WTC11 (cell line): ENCODE measurements at regions not wholly inside any gene's neighbourhood (a gene's known extent, or its start where the extent isn't known, plus 50 kb on each side); places are given as distances from the start of the nearest gene placed in this dataset.

Experiments used
- ATAC-seq: fragments of 200-7000 bp; cut with Tn5 transposase; 2 replicates; pipeline ENCODE4 v1.10.0; 2021; ENCODE audit warnings: mild to moderate bottlenecking, moderate library complexity
- CTCF ChIA-PET: fragments of 300-600 bp; sonication (Branson Sonifier 250); formaldehyde crosslinking; loops from one replicate; lab custom pipeline; 2021; ENCODE audit warnings: antibody characterized with exemption; lab: Charles Lee
- POLR2A ChIA-PET: fragments of 350-600 bp; sonication (Branson Sonifier 250); formaldehyde crosslinking; loops from one replicate; lab custom pipeline; 2021; ENCODE audit warnings: antibody characterized with exemption; lab: Charles Lee
- DNase-seq: peaks from one replicate; pipeline ENCODE4 v3.0.0; 2021; ENCODE audit warnings: low spot score
- H3K27ac Mint-ChIP-seq: 2 replicates; pipeline ENCODE4 v1.8.0; 2021; ENCODE audit warnings: mixed read lengths
- H3K27me3 Mint-ChIP-seq: 2 replicates; pipeline ENCODE4 v1.8.0; 2021; ENCODE audit warnings: low read depth, mild to moderate bottlenecking, moderate library complexity, mixed read lengths
- H3K36me3 Mint-ChIP-seq: 2 replicates; pipeline ENCODE4 v1.8.0; 2021; ENCODE audit warnings: mixed read lengths
- H3K4me1 Mint-ChIP-seq: 2 replicates; pipeline ENCODE4 v1.8.0; 2022; ENCODE audit warnings: mixed read lengths
- H3K4me3 Mint-ChIP-seq: 2 replicates; pipeline ENCODE4 v1.8.0; 2021; ENCODE audit warnings: mild to moderate bottlenecking, moderate library complexity, mixed read lengths
- H3K9me3 Mint-ChIP-seq: 2 replicates; pipeline ENCODE4 v1.8.0; 2021; ENCODE audit warnings: mixed read lengths
- ATF2 ChIP-seq: sonication (generic); formaldehyde crosslinking; IDR thresholded peaks from 2 replicates; pipeline ENCODE4 v1.8.1; 2022; ENCODE audit warnings: low read depth, missing genetic modification reagents, borderline replicate concordance
- ESRRA ChIP-seq: sonication (generic); formaldehyde crosslinking; IDR thresholded peaks from 2 replicates; pipeline ENCODE4 v1.8.1; 2022; ENCODE audit warnings: mild to moderate bottlenecking, missing genetic modification reagents, borderline replicate concordance
- FOXK1 ChIP-seq: sonication (generic); formaldehyde crosslinking; IDR thresholded peaks from 2 replicates; pipeline ENCODE4 v1.8.0; 2022; ENCODE audit warnings: mild to moderate bottlenecking, moderate library complexity, missing genetic modification reagents
- GABPB1 ChIP-seq: sonication (generic); formaldehyde crosslinking; IDR thresholded peaks from 2 replicates; pipeline ENCODE4 v1.8.1; 2023; ENCODE audit warnings: mild to moderate bottlenecking, missing genetic modification reagents
- IRF2 ChIP-seq: sonication (generic); formaldehyde crosslinking; IDR thresholded peaks from 2 replicates; pipeline ENCODE4 v1.8.0; 2022; ENCODE audit warnings: low read depth, missing genetic modification reagents, borderline replicate concordance
- JAZF1 ChIP-seq: fragments of 250-450 bp; sonication (Bioruptor Pico); IDR thresholded peaks from 2 replicates; pipeline ENCODE4 v1.9.0; 2021; ENCODE audit warnings: moderate library complexity, mild to moderate bottlenecking, inconsistent platforms
- NR3C1 ChIP-seq: sonication (generic); formaldehyde crosslinking; conservative IDR thresholded peaks from 2 replicates; pipeline ENCODE4 v1.8.1; 2023; ENCODE audit warnings: low read depth, mild to moderate bottlenecking, missing genetic modification reagents
- OVOL2 ChIP-seq: fragments of 250-450 bp; sonication (Bioruptor Pico); IDR thresholded peaks from 2 replicates; pipeline ENCODE4 v1.9.0; 2021; ENCODE audit warnings: mild to moderate bottlenecking, borderline replicate concordance
- SMAD4 ChIP-seq: sonication (generic); formaldehyde crosslinking; IDR thresholded peaks from 2 replicates; pipeline ENCODE4 v1.8.0; 2022; ENCODE audit warnings: mild to moderate bottlenecking, missing genetic modification reagents
- STAT6 ChIP-seq: sonication (generic); formaldehyde crosslinking; conservative IDR thresholded peaks from 2 replicates; pipeline ENCODE4 v1.8.1; 2023; ENCODE audit warnings: mild to moderate bottlenecking, low read depth, missing genetic modification reagents, moderate library complexity
- TCF7 ChIP-seq: sonication (generic); formaldehyde crosslinking; IDR thresholded peaks from 2 replicates; pipeline ENCODE4 v1.8.0; 2022; ENCODE audit warnings: mild to moderate bottlenecking, low read depth, missing genetic modification reagents, moderate library complexity
- ZNF121 ChIP-seq: sonication (generic); formaldehyde crosslinking; IDR thresholded peaks from 2 replicates; pipeline ENCODE4 v1.8.0; 2023; ENCODE audit warnings: missing genetic modification reagents
- ZNF138 ChIP-seq: sonication (generic); formaldehyde crosslinking; conservative IDR thresholded peaks from 2 replicates; pipeline ENCODE4 v1.8.1; 2022; ENCODE audit warnings: mild to moderate bottlenecking, moderate library complexity, missing genetic modification reagents
- TF ChIP-seq, protein P1 (sequence below): fragments of 200-600 bp; IDR thresholded peaks from 2 replicates; pipeline ENCODE4 v1.8.0; 2022; ENCODE audit warnings: antibody characterized with exemption
- TF ChIP-seq, protein P2 (sequence below): fragments of 250-450 bp; sonication (Bioruptor Pico); IDR thresholded peaks from 2 replicates; pipeline ENCODE4 v1.8.0; 2021; ENCODE audit warnings: mild to moderate bottlenecking
- TF ChIP-seq, protein P3 (sequence below): sonication (generic); formaldehyde crosslinking; IDR thresholded peaks from 2 replicates; pipeline ENCODE4 v1.8.1; 2023; ENCODE audit warnings: mild to moderate bottlenecking, missing genetic modification reagents
- TF ChIP-seq, protein P4 (sequence below): sonication (generic); formaldehyde crosslinking; IDR thresholded peaks from 2 replicates; pipeline ENCODE4 v1.8.0; 2023; ENCODE audit warnings: mild to moderate bottlenecking, missing genetic modification reagents
- TF ChIP-seq, protein P5 (sequence below): sonication (generic); formaldehyde crosslinking; IDR thresholded peaks from 2 replicates; pipeline ENCODE4 v1.8.1; 2022; ENCODE audit warnings: missing genetic modification reagents, borderline replicate concordance

DNA sequence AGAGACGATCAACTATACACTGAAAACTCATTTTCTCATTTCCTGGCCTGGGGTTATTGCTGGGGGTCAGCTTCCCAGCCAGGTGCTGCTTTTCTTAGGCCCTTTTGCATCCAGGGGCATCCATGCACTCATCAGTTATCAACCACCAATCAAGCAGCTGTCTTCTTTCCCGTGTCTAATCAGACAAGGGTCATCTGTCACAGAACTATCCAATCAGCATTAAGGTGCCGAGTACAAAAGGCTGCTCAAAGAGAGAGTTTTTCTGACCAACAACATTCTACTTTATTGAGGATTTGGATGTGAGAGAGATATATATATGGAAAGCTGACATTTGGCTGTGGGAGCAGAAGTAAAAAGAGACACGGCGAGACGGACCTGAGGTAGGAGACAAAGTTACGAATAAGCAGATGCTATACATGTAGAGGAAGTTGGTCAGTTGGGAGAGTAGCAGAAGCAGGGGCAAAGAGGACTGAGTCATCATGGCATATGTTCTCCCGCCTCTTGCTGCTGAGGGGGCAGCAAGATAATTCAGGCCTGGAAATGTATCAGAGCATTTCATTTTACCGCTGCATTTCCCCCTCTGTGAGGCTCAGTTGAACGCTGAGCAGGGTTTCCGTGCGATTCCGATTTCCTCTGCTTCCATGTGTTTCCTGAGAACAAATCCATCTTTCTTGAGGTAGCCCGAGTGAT, 129.3 kb downstream of the NUP35 start (continued):
- TF ChIP-seq, protein P1, sequence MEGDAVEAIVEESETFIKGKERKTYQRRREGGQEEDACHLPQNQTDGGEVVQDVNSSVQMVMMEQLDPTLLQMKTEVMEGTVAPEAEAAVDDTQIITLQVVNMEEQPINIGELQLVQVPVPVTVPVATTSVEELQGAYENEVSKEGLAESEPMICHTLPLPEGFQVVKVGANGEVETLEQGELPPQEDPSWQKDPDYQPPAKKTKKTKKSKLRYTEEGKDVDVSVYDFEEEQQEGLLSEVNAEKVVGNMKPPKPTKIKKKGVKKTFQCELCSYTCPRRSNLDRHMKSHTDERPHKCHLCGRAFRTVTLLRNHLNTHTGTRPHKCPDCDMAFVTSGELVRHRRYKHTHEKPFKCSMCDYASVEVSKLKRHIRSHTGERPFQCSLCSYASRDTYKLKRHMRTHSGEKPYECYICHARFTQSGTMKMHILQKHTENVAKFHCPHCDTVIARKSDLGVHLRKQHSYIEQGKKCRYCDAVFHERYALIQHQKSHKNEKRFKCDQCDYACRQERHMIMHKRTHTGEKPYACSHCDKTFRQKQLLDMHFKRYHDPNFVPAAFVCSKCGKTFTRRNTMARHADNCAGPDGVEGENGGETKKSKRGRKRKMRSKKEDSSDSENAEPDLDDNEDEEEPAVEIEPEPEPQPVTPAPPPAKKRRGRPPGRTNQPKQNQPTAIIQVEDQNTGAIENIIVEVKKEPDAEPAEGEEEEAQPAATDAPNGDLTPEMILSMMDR = no peak
- no peak for TF ChIP-seq IRF2 (CRISPR knock-in tag)
- TF ChIP-seq, protein P2, sequence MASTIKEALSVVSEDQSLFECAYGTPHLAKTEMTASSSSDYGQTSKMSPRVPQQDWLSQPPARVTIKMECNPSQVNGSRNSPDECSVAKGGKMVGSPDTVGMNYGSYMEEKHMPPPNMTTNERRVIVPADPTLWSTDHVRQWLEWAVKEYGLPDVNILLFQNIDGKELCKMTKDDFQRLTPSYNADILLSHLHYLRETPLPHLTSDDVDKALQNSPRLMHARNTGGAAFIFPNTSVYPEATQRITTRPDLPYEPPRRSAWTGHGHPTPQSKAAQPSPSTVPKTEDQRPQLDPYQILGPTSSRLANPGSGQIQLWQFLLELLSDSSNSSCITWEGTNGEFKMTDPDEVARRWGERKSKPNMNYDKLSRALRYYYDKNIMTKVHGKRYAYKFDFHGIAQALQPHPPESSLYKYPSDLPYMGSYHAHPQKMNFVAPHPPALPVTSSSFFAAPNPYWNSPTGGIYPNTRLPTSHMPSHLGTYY (CRISPR knock-in tag) = no peak
- no peak for TF ChIP-seq ATF2 (CRISPR knock-in tag)
- TF ChIP-seq, protein P3, sequence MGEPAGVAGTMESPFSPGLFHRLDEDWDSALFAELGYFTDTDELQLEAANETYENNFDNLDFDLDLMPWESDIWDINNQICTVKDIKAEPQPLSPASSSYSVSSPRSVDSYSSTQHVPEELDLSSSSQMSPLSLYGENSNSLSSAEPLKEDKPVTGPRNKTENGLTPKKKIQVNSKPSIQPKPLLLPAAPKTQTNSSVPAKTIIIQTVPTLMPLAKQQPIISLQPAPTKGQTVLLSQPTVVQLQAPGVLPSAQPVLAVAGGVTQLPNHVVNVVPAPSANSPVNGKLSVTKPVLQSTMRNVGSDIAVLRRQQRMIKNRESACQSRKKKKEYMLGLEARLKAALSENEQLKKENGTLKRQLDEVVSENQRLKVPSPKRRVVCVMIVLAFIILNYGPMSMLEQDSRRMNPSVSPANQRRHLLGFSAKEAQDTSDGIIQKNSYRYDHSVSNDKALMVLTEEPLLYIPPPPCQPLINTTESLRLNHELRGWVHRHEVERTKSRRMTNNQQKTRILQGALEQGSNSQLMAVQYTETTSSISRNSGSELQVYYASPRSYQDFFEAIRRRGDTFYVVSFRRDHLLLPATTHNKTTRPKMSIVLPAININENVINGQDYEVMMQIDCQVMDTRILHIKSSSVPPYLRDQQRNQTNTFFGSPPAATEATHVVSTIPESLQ = no peak

GRCh38 chr2:183255411-183255810, 131.2 kb downstream of the NUP35 start:
- Mint-ChIP-seq H3K36me3 (no peaks in the 10 kb centered on the region), H3K27me3 (0 out of 2 replicates have a peak, but pooled peaks cover 3% of the 10 kb centered on the region), H3K27ac (no peak overlapping the region), H3K4me1 (peaks cover 11% of the 10 kb centered on the region), H3K9me3 (peaks cover 7% of the 10 kb centered on the region; the same call in 1 of the 2 replicates), H3K4me3 (no peak overlapping the region)
- ChIA-PET POLR2A (no interaction called here), CTCF (interaction anchor here (1.4 kb wide), 1 partner anchor 40 kb away, joined by 3 read pairs; no protein-coding TSS in a partner anchor)
- DNase-seq (no peak), ATAC-seq (peak; percentile 18; the same call in 1 of the 2 replicates)
- TF ChIP-seq ZNF121 (no peak), TCF7 (CRISPR knock-in tag) (no peak), ESRRA (CRISPR knock-in tag) (no peak), SMAD4 (CRISPR knock-in tag) (no peak), NR3C1 (CRISPR knock-in tag) (no peak), GABPB1 (CRISPR knock-in tag) (no peak), JAZF1 (CRISPR knock-in tag) (no peak), FOXK1 (CRISPR knock-in tag) (no peak), ZNF138 (CRISPR knock-in tag) (no peak), STAT6 (CRISPR knock-in tag) (no peak), OVOL2 (CRISPR knock-in tag) (no peak)
- TF ChIP-seq, protein P2 (CRISPR knock-in tag) = no peak
- TF ChIP-seq, protein P4, sequence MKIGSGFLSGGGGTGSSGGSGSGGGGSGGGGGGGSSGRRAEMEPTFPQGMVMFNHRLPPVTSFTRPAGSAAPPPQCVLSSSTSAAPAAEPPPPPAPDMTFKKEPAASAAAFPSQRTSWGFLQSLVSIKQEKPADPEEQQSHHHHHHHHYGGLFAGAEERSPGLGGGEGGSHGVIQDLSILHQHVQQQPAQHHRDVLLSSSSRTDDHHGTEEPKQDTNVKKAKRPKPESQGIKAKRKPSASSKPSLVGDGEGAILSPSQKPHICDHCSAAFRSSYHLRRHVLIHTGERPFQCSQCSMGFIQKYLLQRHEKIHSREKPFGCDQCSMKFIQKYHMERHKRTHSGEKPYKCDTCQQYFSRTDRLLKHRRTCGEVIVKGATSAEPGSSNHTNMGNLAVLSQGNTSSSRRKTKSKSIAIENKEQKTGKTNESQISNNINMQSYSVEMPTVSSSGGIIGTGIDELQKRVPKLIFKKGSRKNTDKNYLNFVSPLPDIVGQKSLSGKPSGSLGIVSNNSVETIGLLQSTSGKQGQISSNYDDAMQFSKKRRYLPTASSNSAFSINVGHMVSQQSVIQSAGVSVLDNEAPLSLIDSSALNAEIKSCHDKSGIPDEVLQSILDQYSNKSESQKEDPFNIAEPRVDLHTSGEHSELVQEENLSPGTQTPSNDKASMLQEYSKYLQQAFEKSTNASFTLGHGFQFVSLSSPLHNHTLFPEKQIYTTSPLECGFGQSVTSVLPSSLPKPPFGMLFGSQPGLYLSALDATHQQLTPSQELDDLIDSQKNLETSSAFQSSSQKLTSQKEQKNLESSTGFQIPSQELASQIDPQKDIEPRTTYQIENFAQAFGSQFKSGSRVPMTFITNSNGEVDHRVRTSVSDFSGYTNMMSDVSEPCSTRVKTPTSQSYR (CRISPR knock-in tag) = no peak
- TF ChIP-seq, protein P5, sequence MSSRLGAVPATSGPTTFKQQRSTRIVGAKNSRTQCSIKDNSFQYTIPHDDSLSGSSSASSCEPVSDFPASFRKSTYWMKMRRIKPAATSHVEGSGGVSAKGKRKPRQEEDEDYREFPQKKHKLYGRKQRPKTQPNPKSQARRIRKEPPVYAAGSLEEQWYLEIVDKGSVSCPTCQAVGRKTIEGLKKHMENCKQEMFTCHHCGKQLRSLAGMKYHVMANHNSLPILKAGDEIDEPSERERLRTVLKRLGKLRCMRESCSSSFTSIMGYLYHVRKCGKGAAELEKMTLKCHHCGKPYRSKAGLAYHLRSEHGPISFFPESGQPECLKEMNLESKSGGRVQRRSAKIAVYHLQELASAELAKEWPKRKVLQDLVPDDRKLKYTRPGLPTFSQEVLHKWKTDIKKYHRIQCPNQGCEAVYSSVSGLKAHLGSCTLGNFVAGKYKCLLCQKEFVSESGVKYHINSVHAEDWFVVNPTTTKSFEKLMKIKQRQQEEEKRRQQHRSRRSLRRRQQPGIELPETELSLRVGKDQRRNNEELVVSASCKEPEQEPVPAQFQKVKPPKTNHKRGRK = no peak
